DND-41 (cell line): ENCODE measurements at regions not wholly inside any gene's neighbourhood (a gene's known extent, or its start where the extent isn't known, plus 50 kb on each side); places are given as distances from the start of the nearest gene placed in this dataset.

ENCODE experiments used
- ATAC-seq: fragments of 200-7000 bp; cut with Tn5 transposase; 3 replicates; pipeline ENCODE4 v1.9.1; 2021; ENCODE audit warnings: low read depth; ENCODE audit not compliant: insufficient read depth
- DNase-seq: peaks from one replicate; pipeline ENCODE4 v3.0.0-alpha.2; 2020
- H2AFZ ChIP-seq: 2 replicates; pipeline ENCODE4 v1.6.0; 2012; ENCODE audit warnings: low read depth, low read length
- H3K27ac ChIP-seq: 2 replicates; pipeline ENCODE4 v1.5.1; 2012; ENCODE audit warnings: low read length, inconsistent platforms
- H3K27me3 ChIP-seq: fragments of 200-600 bp; sonication (generic); 2 replicates; pipeline ENCODE4 v1.6.0; 2012; ENCODE audit warnings: low read length, mild to moderate bottlenecking, inconsistent platforms; ENCODE audit not compliant: insufficient read depth, poor library complexity
- H3K36me3 ChIP-seq: 2 replicates; pipeline ENCODE4 v1.5.1; 2012; ENCODE audit warnings: low read length, inconsistent platforms; ENCODE audit not compliant: insufficient read depth
- H3K4me1 ChIP-seq: 2 replicates; pipeline ENCODE4 v1.5.1; 2012; ENCODE audit warnings: mild to moderate bottlenecking, low read length; ENCODE audit not compliant: insufficient read depth
- H3K4me2 ChIP-seq: 2 replicates; pipeline ENCODE4 v1.6.0; 2012; ENCODE audit warnings: mild to moderate bottlenecking, moderate library complexity, low read length, inconsistent platforms; ENCODE audit not compliant: insufficient read depth
- H3K4me3 ChIP-seq, 2 experiments: fragments of 200-600 bp in 1 of 2; shearing (Covaris generic) in 1 of 2; 2 replicates each; pipeline ENCODE4 v1.5.1; 2012 to 2016; ENCODE audit warnings: inconsistent platforms in 2 of 2, low read length in 2 of 2, mild to moderate bottlenecking in 2 of 2, low read depth in 1 of 2, moderate library complexity in 1 of 2
- H3K79me2 ChIP-seq: 2 replicates; pipeline ENCODE4 v1.6.0; 2012; ENCODE audit warnings: low read length, inconsistent platforms; ENCODE audit not compliant: insufficient read depth
- H3K9ac ChIP-seq: 2 replicates; pipeline ENCODE4 v1.6.0; 2012; ENCODE audit warnings: low read depth, mild to moderate bottlenecking, inconsistent platforms, low read length, moderate library complexity
- H3K9me3 ChIP-seq: 2 replicates; pipeline ENCODE4 v1.5.1; 2012; ENCODE audit warnings: low read length, moderate library complexity, mild to moderate bottlenecking, inconsistent platforms; ENCODE audit not compliant: insufficient read depth, severe bottlenecking
- H4K20me1 ChIP-seq: 2 replicates; pipeline ENCODE4 v1.6.0; 2012; ENCODE audit warnings: low read length; ENCODE audit not compliant: insufficient read depth
- CTCF ChIP-seq: IDR thresholded peaks from 2 replicates; pipeline ENCODE4 v1.5.1; 2012; ENCODE audit warnings: borderline replicate concordance, low read length, moderate library complexity, mild to moderate bottlenecking; ENCODE audit not compliant: poor library complexity, severe bottlenecking; ENCODE audit errors: extremely low read depth
- EZH2 ChIP-seq: IDR thresholded peaks from 3 replicates; pipeline ENCODE4 v1.6.1; 2012; ENCODE audit warnings: borderline replicate concordance, low read depth, mild to moderate bottlenecking, moderate library complexity, low read length, inconsistent platforms; ENCODE audit not compliant: severe bottlenecking

DNA sequence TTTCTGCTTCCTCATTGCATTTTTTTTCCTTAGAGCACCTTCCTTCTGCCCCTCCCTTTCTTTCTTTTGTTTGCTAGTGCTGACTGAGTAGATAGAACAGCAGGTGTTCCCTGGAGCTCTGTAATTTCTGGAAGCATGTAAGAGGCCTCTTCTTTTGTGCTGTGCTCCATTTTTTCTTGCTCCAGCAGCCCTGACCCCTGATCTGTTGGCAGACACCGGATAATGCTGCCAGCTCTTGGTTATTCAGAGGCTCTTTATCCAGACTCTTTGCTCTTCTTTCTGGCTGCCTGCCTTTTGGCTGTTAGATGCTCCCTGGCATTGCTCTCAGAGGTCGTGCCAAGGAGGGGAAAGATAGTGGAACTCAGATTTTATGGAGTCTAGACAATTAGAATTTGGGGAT lies 104.4 kb upstream of the RBMS3 start:
- Histone ChIP-seq H2AFZ (no peak overlapping the region), H3K27ac (no peak overlapping the region), H3K79me2 (no peaks in the 10 kb centered on the region), H4K20me1 (no peaks in the 10 kb centered on the region), H3K4me2 (no peak overlapping the region), H3K9me3 (no peaks in the 10 kb centered on the region), H3K4me3 (no peak overlapping the region), H3K36me3 (no peaks in the 10 kb centered on the region), H3K9ac (no peak overlapping the region), H3K27me3 (no peaks in the 10 kb centered on the region), H3K4me1 (peaks cover 14% of the 10 kb centered on the region)
- ATAC-seq (no peak), DNase-seq (no peak)
- TF ChIP-seq CTCF (no peak), EZH2 (no peak)

GRCh38 chr3:29178809-29179793 lies 101.8 kb upstream of the RBMS3 start:
- Histone ChIP-seq H3K27ac (no peak overlapping the region), H2AFZ (no peak overlapping the region), H3K4me1 (no peaks in the 10 kb centered on the region), H3K36me3 (no peaks in the 10 kb centered on the region), H3K79me2 (no peaks in the 10 kb centered on the region), H3K4me3 (no peak overlapping the region), H3K4me2 (no peak overlapping the region), H3K9me3 (no peaks in the 10 kb centered on the region), H3K27me3 (no peaks in the 10 kb centered on the region), H3K9ac (no peak overlapping the region), H4K20me1 (no peaks in the 10 kb centered on the region)
- TF ChIP-seq EZH2: no peak
- TF ChIP-seq CTCF: no peak
- no peak for ATAC-seq
- no peak for DNase-seq

DNA sequence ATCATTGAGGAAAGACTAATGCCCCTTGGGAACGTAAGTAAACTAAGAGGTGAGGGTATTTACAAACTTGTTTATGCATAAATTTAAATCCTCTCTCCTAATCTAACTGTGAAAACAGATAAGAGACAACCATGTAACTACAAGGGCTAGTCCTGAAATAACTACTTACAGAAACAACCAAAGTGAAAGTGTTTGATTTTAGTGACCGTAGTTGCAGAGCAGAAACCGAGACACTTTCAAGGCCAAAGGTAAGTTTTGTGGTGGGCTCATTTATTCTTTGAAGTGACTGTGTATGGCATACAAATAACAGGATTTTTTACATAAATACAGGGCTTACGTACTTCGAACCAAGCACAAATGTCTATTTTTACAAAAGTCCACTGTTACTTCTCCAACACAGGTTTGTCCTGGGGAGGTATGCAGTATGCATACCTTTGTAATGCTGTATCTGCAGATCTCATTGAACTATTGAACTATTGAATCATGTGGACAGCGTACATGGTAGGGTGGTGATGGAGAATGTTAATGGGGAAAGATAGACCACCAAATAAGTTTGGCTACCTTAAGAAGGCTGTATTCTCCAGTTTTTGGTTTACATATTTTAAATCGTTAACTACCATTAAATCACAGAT lies 99.6 kb upstream of the RBMS3 start:
- H3K27me3 ChIP-seq: no peaks in the 10 kb centered on the region
- ATAC-seq (no peak), DNase-seq (no peak)
- H3K27ac ChIP-seq: no peak overlapping the region
- H3K9ac ChIP-seq: no peak overlapping the region
- TF ChIP-seq CTCF (no peak), EZH2 (no peak)
- no peaks in the 10 kb centered on the region for H4K20me1 ChIP-seq
- no peak overlapping the region for H3K4me2 ChIP-seq
- no peaks in the 10 kb centered on the region for H3K36me3 ChIP-seq
- H3K9me3 ChIP-seq: no peaks in the 10 kb centered on the region
- no peak overlapping the region for H3K4me3 ChIP-seq
- H2AFZ ChIP-seq: no peak overlapping the region
- H3K4me1 ChIP-seq: no peaks in the 10 kb centered on the region; the same call in 1 of the 2 replicates
- H3K79me2 ChIP-seq: no peaks in the 10 kb centered on the region
